ENCODE measurements at regions not wholly inside any gene's neighbourhood (a gene's known extent, or its start where the extent isn't known, plus 50 kb on each side); places are given as distances from the start of the nearest gene placed in this dataset.
"Not testable (repeated sequence)": the region's sequence is repeated elsewhere in the genome, so short reads cannot be mapped to it uniquely, and the experiment has no call there.

DNA sequence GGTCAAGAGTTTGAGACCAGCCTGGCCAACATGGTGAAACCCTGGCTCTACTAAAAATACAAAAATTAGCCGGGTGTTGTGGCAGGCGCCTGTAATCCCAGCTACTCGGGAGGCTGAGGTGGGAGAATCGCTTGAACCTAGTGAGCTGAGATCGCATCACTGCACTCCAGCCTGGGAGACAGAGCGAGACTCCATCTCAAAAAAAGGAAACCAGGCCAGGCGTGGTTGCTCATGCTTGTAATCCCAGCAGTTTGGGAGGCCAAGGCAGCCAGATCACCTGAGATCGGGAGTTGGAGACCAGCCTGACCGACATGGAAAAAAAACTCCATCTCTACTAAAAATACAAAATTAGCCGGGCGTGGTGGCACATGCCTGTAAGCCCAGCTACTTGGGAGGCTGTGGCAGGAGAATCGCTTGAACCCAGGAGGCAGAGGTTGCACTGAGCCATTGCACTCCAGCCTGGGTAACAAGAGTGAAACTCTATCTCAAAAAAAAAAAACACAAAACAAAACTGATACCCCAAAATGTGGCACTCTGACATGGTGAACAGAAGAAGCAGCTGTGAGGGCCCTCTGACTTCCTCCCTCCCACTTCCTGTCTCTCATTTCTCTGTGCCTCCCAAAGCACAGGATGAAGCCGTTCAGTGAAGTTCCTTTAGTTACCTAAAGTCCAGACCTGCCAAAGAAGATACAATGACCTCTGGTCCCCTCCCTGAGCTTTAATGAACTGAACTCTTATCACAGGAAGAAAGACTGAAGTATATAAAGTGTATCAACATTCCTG lies 93.2 kb upstream of the GRIN2A start:
- DNase-seq, ATAC-seq: not testable (repeated sequence)

DNA sequence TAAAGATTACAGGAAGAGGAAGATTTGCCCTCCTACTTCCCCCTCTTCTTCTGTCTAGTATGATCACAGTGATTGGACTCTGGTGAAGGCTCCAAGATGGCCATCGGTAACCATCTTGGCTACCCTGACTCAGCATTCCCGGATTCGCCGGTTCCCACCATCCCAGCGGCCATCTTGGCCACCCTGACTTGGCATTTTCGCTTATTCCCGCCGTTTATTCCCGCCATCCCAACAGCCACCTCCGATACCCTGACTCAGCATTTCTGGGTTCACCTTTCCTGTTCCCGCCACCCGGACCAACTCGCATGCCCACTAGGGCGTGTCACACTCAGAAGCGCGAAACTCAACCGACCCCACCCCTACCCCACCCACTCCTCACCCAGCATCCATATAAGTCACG lies 95.4 kb upstream of the GRIN2A start:
- ATAC-seq (no peak), DNase-seq (no peak)

DNA sequence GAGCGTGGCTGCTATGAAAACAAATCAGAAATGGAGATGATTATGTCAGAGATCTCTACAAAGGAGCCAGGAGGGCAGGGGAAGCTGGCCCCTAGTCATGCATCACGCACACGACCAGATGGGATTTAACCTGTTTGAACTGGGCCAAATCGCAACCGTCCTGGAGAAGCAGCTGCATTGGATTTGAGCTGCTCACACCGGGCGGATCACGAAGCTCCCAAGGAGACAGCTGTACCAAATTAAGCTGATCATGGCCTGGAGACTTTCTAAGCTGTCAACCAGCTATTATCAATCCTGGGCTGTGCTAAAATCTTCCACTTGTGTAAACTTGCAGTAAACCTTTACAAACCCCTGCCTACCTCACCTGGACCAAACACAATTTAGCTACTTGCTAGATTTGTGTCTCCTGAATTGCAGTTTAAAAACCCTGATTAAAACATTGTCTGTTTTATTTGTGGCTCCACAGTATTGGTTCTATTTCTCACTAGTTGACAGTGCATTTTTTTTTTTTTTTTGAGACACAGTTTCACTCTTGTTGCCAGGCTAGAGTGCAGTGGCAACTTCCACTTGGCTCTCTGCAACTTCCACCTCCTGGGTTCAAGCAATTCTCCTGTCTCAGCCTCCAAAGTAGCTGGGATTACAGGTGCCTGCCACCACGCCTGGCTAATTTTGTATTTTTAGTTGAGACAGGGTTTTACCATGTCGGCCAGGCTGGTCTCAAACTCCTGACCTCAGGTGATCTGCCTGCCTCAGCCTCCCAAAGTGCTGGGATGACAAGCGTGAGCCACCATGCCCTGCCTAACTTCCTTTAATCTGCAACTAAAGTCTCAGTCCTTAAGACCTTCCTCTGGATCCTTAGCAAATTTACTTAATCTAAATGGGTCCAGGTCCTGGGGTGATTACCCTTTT lies 98.3 kb upstream of the GRIN2A start:
- ATAC-seq, result no peak
- no peak for DNase-seq

DNA sequence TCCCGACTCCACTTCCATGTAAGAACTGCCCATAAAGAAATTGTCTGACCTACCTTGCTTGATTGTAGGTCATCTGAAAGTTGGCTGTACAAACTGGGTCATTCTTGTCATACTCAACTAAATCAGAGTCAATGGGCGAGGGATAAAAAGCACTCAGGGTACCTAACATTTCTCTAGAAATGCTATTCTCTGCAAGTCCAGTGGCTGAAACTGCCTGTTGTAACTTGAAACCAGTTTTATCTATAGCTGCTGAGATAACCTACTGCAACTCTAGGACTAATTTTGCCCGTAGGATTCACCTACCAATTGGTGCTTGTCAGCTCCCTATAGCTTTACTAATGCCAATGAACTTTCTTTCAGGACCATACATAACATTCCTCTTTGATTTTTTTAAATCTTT lies 100.1 kb upstream of the GRIN2A start:
- no peak for ATAC-seq
- no peak for DNase-seq

DNA sequence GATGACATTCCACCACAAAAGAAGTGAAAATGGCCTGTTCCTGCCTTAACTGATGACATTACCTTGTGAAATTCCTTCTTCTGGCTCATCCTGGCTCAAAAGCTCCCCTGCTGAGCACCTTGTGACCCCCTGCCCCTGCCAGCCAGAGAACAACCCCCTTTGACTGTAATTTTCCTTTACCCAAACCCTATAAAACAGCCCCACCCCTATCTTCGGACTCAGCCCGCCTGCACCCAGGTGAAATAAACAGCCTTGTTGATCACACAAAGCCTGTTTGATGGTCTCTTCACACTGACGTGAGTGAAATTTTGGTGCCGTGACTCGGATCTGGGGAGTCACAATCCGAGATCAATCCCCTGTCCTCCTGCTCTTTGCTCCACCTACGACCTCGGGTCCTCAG lies 101.0 kb upstream of the GRIN2A start:
- DNase-seq, ATAC-seq: not testable (repeated sequence)

DNA sequence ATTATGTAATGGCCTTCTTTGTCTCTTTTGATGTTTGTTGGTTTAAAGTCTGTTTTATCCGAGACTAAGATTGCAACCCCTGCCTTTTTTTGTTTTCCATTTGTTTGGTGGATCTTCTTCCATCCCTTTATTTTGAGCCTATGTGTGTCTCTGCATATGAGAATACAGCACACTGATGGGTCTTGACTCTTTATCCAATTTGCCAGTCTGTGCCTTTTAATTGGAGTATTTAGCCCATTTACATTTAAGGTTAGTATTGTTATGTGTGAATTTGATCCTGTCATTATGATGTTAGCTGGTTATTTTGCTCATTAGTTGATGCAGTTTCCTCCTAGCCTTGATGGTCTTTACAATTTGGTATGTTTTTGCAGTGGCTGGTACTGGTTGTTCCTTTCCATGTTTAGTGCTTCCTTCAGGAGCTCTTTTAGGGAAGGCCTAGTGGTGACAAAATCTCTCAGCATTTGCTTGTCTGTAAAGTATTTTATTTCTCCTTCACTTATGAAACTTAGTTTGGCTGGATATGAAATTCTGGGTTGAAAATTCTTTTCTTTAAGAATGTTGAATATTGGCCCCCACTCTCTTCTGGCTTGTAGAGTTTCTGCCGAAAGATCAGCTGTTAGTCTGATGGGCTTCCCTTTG lies 95.3 kb upstream of the ATF7IP2 start:
- DNase-seq, ATAC-seq: not testable (repeated sequence)

DNA sequence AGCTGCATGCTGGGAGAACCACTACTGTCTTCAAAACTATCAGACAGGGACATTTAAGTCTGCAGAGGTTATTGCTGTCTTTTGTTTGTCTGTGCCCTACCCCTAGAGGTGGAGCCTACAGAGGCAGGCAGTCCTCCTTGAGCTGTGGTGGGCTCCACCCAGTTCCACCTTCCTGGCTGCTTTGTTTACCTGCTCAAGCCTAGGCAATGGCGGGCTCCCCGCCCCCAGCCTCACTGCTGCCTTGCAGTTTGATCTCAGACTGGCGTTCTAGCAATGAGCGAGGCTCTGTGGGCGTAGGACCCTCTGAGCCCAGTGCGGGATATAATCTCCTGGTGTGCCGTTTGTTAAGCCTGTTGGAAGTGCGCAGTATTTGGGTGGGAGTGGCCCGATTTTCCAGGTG lies 93.7 kb upstream of the ATF7IP2 start:
- ATAC-seq, DNase-seq: not testable (repeated sequence)

DNA sequence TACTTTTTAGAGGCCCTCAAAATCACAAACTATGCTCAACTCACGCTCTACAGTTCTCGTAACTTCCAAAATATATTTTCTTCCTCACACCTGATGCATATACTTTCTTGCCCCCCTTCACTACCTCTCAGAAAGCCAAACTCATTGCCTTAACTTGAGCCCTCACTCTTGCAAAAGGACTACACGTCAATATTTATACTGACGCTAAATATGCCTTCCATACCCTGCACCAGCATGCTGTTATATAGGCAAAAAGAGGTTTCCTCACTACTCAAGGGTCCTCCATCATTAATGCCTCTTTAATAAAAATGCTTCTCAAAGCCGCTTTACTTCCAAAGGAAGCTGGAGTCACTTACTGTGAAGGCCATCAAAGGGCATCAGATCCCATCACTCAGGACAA lies 92.9 kb upstream of the ATF7IP2 start:
- not testable (repeated sequence) for ATAC-seq, DNase-seq

DNA sequence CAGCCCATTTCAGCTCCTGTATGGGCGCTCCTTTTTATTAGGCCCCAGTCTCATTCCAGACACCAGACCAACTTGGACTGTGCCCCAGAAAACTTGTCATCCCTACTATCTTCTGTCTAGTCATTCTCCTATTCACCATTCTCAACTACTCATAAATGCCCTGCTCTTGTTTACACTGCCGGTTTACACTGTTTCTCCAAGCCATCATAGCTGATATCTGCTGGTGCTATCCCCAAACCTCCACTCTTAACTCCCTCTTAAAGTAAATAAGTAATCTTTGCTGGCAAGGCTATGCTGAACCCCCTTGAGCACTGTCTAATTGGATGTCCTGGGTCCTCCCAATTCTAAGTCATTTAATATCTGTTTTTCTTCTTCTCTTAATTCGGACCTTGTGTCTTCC lies 91.7 kb upstream of the ATF7IP2 start:
- DNase-seq, ATAC-seq: not testable (repeated sequence)

DNA sequence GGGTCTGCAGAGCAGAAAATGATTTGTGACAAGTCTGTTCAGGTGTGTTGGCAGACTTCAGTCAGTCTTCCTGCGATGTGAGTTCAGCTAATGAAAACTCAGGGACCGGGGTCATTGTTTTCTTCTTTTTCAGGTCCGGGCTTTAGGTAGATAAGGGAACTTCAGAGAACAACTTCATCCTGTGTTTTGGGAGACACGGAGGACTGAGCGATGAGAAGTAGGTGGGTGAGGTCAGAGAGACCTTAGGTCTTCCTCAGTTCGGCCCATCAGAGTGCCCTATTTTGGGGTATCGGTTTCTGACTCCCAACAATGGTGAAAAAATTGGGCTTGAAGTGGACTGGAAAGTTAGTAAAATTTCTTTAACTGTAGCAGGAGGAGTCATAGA lies 88.9 kb upstream of the ATF7IP2 start:
- no peak for ATAC-seq

DNA sequence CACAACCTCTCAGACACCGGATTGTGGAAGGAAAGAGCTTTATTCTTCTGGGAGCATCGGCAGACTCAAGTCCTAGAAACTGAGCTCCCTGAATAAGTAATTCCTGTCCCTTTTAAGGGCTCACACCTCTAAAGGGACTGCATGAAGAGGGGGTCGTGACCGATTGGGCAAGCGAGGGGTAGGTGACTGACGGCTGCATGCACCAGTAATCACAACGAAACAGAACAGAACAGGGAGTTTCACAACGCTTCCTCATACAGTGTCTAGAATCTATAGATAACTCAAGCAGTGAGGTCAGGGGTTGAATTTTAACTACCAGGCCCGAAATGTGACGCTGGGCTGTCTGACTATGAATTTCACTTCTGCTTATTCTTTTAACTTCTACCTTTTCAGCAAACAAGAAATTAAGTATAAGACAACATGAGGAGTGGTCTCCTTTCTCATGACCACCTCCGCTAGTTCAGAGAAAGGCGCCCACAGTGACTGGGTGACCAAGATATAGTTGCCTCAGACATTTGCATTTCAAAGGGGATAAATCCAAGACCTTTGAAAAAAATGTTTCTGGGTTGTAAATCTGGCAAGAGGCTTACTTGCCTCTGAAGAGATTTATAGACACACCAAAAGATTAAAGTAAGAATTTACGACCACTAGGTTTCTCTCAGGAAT lies 88.4 kb upstream of the ATF7IP2 start:
- DNase-seq (no peak), ATAC-seq (no peak)

More for the DNA sequence above, 88.9 kb upstream of the ATF7IP2 start:
- no peak for DNase-seq

DNA sequence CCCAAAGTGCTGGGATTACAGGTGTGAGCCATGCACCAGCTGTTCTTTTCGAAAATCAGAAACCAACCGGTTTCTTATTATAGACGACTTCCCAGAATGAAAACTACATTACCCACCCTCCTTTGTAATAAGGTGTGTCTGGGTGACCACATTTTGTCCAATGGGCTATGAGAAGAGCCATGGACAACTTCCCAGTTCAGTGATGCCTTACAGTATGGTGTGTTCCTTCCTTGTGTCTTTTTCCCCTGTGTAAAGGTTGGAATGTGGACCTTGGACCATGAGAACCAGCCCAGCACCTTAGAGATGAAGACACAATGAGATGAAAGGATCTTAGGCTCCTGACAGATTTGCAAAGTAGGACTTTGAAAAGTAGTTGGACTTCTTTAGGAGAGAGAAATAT lies 85.0 kb upstream of the ATF7IP2 start:
- no peak for ATAC-seq
- no peak for DNase-seq

DNA sequence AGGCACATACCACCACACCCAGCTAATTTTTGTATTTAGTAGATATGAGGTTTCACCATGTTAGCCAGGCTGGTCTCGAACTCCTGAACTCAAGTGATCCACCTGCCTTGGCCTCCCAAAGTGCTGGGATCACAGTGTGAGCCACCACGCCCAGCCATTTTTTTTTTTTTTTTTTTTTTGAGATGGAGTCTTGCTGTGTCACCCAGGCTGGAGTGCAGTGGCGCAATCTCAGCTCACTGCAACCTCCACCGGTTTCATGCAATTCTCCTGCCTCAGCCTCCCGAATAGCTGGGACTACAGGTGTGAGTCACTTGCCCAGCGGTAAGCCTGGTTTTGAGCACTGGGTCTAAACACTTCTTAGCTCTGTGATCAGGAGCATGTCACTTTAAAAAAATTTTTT lies 84.3 kb upstream of the ATF7IP2 start:
- DNase-seq, ATAC-seq: not testable (repeated sequence)

DNA sequence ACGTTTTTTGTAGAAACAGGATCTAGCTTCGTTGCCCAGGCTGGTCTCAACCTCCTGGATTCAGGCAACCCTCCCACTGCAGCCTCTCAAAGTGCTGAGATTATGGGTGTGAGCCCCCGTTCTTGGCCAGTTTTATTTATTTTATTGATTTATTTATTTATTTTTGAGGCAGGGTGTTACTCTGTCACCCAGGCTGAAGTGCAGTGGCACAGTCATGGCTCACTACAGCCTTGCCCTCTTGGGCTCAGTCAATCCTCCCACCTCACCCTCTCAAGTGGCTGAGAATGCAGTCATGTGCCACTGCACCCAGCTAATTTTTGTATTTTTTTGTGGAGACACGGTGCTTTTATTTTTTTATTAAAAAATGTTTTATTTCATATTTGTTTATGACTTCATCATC lies 79.9 kb upstream of the ATF7IP2 start:
- no peak for DNase-seq
- no peak for ATAC-seq

DNA sequence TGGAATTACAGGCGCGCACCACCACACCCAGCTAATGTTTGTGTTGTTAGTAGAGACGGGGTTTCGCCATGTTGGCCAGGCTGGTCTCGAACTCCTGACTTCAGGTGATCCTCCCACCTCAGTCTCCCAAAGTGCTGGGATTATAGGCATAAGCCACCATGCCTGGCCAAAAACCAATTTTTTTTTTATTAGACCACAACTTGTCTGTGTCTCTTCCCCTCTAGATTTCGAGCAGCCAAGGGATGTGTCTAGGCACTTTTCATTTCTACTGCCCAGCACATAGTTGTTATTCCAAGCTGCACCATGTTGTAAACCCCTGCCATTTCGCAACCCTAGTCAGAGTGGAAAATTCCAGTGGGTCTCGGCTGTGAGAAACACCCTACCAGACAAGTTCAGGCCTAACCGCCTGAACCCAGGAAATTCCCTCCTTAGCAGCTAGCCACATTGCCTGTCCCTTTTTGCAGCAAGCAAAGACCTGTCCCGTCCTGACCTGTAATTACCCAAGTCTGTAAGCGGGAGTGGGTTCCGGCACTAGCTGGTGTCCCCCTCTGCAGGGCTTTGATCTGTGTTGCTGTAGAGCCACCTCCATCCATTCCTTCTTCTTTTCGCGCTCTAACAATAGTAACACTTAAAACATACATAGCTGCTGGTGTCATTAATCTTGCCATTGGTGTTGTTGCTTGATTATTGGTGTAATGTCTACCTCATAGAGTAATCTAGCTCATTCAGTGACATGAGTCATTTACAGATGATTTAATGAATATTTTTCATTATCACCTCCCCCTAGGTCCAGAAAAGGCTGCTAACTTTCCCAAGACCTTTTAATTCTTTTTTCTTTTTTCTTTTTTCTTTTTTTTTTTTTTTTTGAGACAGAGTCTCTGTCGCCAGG lies 77.3 kb upstream of the ATF7IP2 start:
- no peak for DNase-seq
- ATAC-seq, result no peak

DNA sequence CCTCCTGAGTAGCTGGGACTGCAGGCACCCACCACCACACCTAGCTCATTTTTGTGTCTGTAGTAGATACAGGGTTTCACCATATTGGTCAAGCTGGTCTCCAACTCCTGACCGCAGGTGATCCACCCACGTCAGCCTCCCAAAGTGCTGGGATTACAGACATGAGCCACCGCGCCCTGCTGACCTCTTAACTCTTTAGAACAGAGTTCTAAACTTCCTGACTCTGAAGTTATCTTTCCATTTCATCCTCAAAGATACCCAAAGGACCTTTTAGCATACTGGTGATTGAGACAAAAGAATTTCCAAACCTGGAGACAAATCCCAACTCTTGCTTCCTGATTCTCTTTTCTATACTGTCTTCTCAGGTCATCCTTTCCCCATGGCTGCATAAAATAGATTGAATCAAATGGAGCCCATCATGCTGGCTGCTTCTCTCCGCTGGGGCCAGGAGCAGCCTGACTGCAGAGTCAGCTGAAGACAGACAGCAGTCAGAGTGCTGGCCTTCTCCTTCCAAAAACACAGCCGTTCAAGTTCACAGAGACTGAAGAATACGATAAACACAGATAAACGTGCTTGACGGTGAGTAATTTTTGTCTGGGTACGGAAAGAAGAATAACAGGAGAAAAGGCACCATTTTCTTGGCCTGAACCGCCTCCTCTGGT lies 76.5 kb upstream of the ATF7IP2 start:
- no peak for DNase-seq
- no peak for ATAC-seq

DNA sequence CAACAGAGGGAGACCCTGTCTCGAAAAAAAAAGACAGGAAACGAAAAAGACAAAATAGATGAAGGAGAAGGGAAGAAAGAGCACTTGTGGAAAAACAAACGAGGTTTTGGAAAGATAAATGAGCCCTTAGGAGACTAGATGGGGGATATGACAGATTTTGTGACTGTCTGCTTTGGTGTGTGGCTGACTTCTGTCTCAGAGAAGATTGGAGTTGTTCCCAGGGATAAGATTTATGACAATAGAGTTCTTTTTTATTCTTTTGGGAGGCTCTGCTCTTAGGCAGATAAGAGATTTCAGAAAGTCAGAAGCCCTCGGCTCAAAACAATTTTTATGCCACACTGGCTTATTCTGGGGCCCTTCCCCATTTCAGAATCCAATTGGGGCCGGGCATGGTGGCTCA lies 73.9 kb upstream of the ATF7IP2 start:
- DNase-seq (no peak), ATAC-seq (no peak)

DNA sequence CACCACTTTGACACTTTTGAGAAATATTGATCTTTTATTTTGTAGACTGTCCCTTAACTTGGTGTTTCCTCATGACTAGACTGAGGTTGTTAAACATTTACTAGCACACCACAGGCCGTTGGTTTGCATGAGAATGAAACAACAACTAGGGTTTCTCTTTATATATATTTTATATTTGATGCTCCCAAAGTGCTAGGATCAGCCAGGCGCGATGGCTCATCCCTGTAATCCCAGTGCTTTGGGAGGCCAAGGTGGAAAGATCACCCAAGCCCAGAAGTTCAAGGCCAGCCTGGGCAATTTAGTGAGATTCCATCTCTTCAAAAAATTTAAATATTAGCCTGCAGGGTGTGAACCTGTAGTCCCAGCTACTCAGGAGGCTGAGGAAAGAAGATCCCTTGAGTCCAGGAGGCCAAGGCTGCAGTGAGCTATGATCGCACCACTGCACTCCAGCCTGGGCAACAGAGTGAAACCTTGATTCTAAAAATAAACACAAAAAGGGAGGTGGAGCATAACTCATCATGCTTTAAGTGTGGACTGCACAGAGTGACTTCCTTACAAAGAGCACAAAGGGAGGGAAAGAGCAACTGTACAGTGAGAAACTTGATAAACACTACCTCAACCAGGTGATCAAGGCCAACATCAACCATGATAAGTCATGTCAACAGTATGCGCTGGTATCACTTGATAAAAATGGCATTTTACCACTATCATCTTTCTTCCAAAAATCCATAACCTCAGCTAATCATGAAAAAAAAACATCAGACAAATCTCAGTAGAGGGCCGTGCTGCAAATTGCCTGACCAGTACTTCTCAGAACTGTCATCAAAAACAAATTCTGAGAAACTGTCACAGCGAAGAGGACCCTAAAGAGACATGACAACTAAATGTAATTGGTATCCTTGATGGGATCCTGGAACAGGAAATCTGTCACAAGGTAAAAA lies 72.8 kb upstream of the ATF7IP2 start:
- DNase-seq, result no peak
- no peak for ATAC-seq

DNA sequence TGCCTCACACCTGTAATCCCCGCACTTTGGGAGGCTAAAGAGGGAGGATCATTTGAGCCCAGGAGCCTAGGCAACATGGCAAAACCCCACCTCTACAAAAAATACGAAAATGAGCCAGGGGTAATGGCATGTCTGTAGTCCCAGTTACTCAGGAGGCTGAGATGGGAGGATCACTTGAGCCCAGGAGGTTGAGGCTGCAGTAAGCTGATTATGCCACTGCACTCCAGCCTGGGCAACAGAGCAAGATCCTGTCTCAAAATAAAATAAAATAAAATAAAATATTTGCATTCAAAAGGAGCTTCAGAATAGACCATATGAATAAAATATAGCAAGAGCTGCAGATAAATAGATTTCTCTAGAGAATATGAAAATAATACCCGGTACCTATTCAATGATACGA lies 71.5 kb upstream of the ATF7IP2 start:
- ATAC-seq (no peak), DNase-seq (no peak)

Data from stimulated activated naive CD8-positive, alpha-beta T cell treated with anti-CD3 and anti-CD28 coated beads, Interleukin-15, Interleukin-2, amounts not matched to agents 100 U/mL and 50 U/mL, for 24 hours (primary cell).